MM.1S (cell line): ENCODE measurements at regions not wholly inside any gene's neighbourhood (a gene's known extent, or its start where the extent isn't known, plus 50 kb on each side); places are given as distances from the start of the nearest gene placed in this dataset.
"Not testable (repeated sequence)": the region's sequence is repeated elsewhere in the genome, so short reads cannot be mapped to it uniquely, and the experiment has no call there.

Experiments used
- EZH2 ChIP-seq: fragments of 300-600 bp; sonication (generic); optimal IDR thresholded peaks from 2 replicates; pipeline ENCODE3; 2017; ENCODE audit warnings: low read depth, mild to moderate bottlenecking, antibody characterized with exemption, low read length, mixed read lengths
- TF ChIP-seq, protein P1 (sequence below): fragments of 300-600 bp; sonication (generic); IDR thresholded peaks from 2 replicates; pipeline ENCODE4 v1.5.1; 2016; ENCODE audit warnings: antibody characterized with exemption, low read length, mixed read lengths

DNA sequence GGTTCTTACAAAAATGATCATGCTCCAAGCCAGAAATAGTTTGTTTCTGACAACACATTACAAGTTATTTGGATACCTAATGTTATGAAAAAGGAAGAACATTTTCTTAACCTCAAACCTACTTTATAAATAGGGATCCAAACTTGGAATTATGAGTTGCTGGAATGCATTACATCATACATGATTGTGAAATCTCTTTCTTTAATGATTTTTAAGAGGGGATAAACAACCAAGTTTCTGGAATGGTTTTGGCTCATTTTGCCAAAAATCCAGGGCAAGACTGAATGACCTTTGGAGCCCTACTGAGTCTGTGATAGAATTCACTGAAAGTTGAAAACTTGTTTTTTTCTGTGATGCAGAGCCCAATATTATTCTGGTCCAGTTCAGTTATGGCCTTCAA, 157.0 kb upstream of the FOLH1 start:
- TF ChIP-seq, protein P1, sequence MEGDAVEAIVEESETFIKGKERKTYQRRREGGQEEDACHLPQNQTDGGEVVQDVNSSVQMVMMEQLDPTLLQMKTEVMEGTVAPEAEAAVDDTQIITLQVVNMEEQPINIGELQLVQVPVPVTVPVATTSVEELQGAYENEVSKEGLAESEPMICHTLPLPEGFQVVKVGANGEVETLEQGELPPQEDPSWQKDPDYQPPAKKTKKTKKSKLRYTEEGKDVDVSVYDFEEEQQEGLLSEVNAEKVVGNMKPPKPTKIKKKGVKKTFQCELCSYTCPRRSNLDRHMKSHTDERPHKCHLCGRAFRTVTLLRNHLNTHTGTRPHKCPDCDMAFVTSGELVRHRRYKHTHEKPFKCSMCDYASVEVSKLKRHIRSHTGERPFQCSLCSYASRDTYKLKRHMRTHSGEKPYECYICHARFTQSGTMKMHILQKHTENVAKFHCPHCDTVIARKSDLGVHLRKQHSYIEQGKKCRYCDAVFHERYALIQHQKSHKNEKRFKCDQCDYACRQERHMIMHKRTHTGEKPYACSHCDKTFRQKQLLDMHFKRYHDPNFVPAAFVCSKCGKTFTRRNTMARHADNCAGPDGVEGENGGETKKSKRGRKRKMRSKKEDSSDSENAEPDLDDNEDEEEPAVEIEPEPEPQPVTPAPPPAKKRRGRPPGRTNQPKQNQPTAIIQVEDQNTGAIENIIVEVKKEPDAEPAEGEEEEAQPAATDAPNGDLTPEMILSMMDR: not testable (repeated sequence)
- not testable (repeated sequence) for TF ChIP-seq EZH2
